H1 (cell line): ENCODE measurements at regions not wholly inside any gene's neighbourhood (a gene's known extent, or its start where the extent isn't known, plus 50 kb on each side); places are given as distances from the start of the nearest gene placed in this dataset.

Experiments
- CTCF ChIA-PET: fragments of 300-600 bp; sonication (Branson Sonifier 250); formaldehyde crosslinking; loops from one replicate; lab custom pipeline; 2021; ENCODE audit not compliant: partially characterized antibody; lab: Charles Lee
- POLR2A ChIA-PET: fragments of 300-600 bp; sonication (Branson Sonifier 250); formaldehyde crosslinking; loops from one replicate; lab custom pipeline; 2021; ENCODE audit warnings: inconsistent platforms; ENCODE audit not compliant: partially characterized antibody; lab: Charles Lee
- DNase-seq, 2 experiments: peaks; one replicate each; pipeline versions ENCODE4 v3.0.0 to v3.0.0-alpha.2; 2010 to 2022; ENCODE audit warnings: low spot score in 2 of 2, low read depth in 1 of 2, mixed read lengths in 1 of 2
- FAIRE-seq: peaks from 2 replicates; lab custom pipeline; 2011; peaks lifted over from hg19 to GRCh38; lab: Jason Lieb, UNC
- H2AFZ ChIP-seq: 2 replicates; pipeline ENCODE4 v1.8.1; 2012; ENCODE audit warnings: low read length, inconsistent platforms
- H2AK5ac ChIP-seq: 2 replicates; pipeline ENCODE4 v1.6.1; 2013; ENCODE audit warnings: low read depth, low read length
- H2BK120ac ChIP-seq: replicated peaks from 2 replicates; pipeline ENCODE3; 2013; ENCODE audit warnings: low read depth, low read length, inconsistent platforms
- H2BK12ac ChIP-seq: 2 replicates; pipeline ENCODE4 v1.6.1; 2013; ENCODE audit warnings: low read depth, low read length
- H2BK15ac ChIP-seq: 2 replicates; pipeline ENCODE4 v1.6.1; 2013; ENCODE audit warnings: low read length
- H2BK20ac ChIP-seq: 2 replicates; pipeline ENCODE4 v1.6.1; 2013; ENCODE audit warnings: low read length
- H2BK5ac ChIP-seq: 2 replicates; pipeline ENCODE4 v1.6.1; 2013; ENCODE audit warnings: low read depth, low read length
- H3K14ac ChIP-seq: 2 replicates; pipeline ENCODE4 v1.6.1; 2013; ENCODE audit warnings: inconsistent platforms; ENCODE audit not compliant: insufficient read length
- H3K18ac ChIP-seq: 2 replicates; pipeline ENCODE4 v1.6.1; 2013; ENCODE audit warnings: low read length; ENCODE audit errors: extremely low read depth
- H3K23ac ChIP-seq: 2 replicates; pipeline ENCODE4 v1.6.1; 2013; ENCODE audit warnings: inconsistent platforms; ENCODE audit not compliant: insufficient read length
- H3K23me2 ChIP-seq: 2 replicates; pipeline ENCODE4 v1.6.1; 2013; ENCODE audit warnings: low read depth, low read length
- H3K27ac ChIP-seq: 2 replicates; pipeline ENCODE4 v1.6.1; 2011; ENCODE audit warnings: low read depth, low read length, inconsistent platforms
- H3K27me3 ChIP-seq, 4 experiments: replicated peaks in 1 of 4; 1 replicate in 1 of 4; 2 replicates in 3 of 4; pipeline versions ENCODE4 v1.6.1 to v1.8.1; 2011 to 2013; ENCODE audit warnings: low read length in 3 of 4, mild to moderate bottlenecking in 3 of 4, inconsistent platforms in 2 of 4, mixed read lengths in 2 of 4, moderate library complexity in 1 of 4; ENCODE audit not compliant: control insufficient read depth in 3 of 4, insufficient read depth in 3 of 4; ENCODE audit errors: extremely low read depth in 1 of 4
- H3K36me3 ChIP-seq, 4 experiments: 2 replicates each; pipeline versions ENCODE4 v1.6.1 to v1.8.1; 2011 to 2013; ENCODE audit warnings: mild to moderate bottlenecking in 4 of 4, low read length in 3 of 4, moderate library complexity in 2 of 4, control low read depth in 1 of 4, inconsistent platforms in 1 of 4; ENCODE audit not compliant: insufficient read depth in 4 of 4, control insufficient read depth in 2 of 4
- H3K4ac ChIP-seq: replicated peaks from 2 replicates; pipeline ENCODE3; 2013; ENCODE audit warnings: low read length, low read depth, mixed read lengths, inconsistent platforms; ENCODE audit not compliant: insufficient read length
- H3K4me1 ChIP-seq, 4 experiments: replicated peaks in 1 of 4; 1 replicate in 1 of 4; 2 replicates in 3 of 4; pipeline versions ENCODE4 v1.6.1 to v1.8.1; 2011 to 2013; ENCODE audit warnings: low read length in 3 of 4, inconsistent platforms in 2 of 4, mixed read lengths in 1 of 4; ENCODE audit not compliant: insufficient read depth in 4 of 4, control insufficient read depth in 3 of 4
- H3K4me2 ChIP-seq, 2 experiments: 2 replicates each; pipeline versions ENCODE4 v1.6.1 to v1.8.1; 2011 to 2013; ENCODE audit warnings: low read depth in 2 of 2, low read length in 2 of 2, control low read depth in 1 of 2, inconsistent platforms in 1 of 2, mild to moderate bottlenecking in 1 of 2; ENCODE audit not compliant: insufficient read depth in 1 of 2
- H3K4me3 ChIP-seq, 4 experiments: fragments of 200-600, 300-600 bp in 1 of 4; sonication (generic), shearing (Covaris generic), sonication (Bioruptor Twin) in 1 of 4; 2 replicates each; pipeline versions ENCODE4 v1.5.1 to v1.8.1; 2011 to 2016; ENCODE audit warnings: low read length in 4 of 4, low read depth in 3 of 4, control low read depth in 2 of 4, inconsistent platforms in 2 of 4, mild to moderate bottlenecking in 2 of 4, mixed read lengths in 1 of 4, moderate library complexity in 1 of 4; ENCODE audit not compliant: insufficient read depth in 2 of 4; ENCODE audit errors: extremely low read depth in 1 of 4
- H3K56ac ChIP-seq: replicated peaks from 2 replicates; pipeline ENCODE3; 2013; ENCODE audit warnings: low read depth, mild to moderate bottlenecking, mixed read lengths, low read length, inconsistent platforms; ENCODE audit not compliant: insufficient read length
- H3K79me1 ChIP-seq: 2 replicates; pipeline ENCODE4 v1.6.1; 2013; ENCODE audit warnings: low read depth, low read length, control low read depth
- H3K79me2 ChIP-seq, 2 experiments: 2 replicates each; pipeline versions ENCODE4 v1.6.1 to v1.8.1; 2012 to 2013; ENCODE audit warnings: low read length in 2 of 2, mild to moderate bottlenecking in 2 of 2, inconsistent platforms in 1 of 2; ENCODE audit not compliant: insufficient read depth in 2 of 2, control insufficient read depth in 1 of 2
- H3K9ac ChIP-seq, 4 experiments: replicated peaks in 1 of 4; 1 replicate in 1 of 4; 2 replicates in 3 of 4; pipeline versions ENCODE4 v1.6.1 to v1.8.1; 2011 to 2013; ENCODE audit warnings: low read depth in 3 of 4, low read length in 3 of 4, control low read depth in 2 of 4, mild to moderate bottlenecking in 2 of 4, moderate library complexity in 2 of 4, inconsistent platforms in 1 of 4; ENCODE audit errors: extremely low read depth in 1 of 4
- H3K9me3 ChIP-seq, 2 experiments: 2 replicates each; pipeline versions ENCODE4 v1.6.1 to v1.8.1; 2012 to 2013; ENCODE audit warnings: mild to moderate bottlenecking in 2 of 2, moderate library complexity in 2 of 2, control low read depth in 1 of 2, inconsistent platforms in 1 of 2, low read depth in 1 of 2, low read length in 1 of 2, mixed read lengths in 1 of 2; ENCODE audit not compliant: insufficient read depth in 2 of 2
- H4K20me1 ChIP-seq, 2 experiments: replicated peaks in 1 of 2; 2 replicates each; pipeline versions ENCODE3 to v1.8.1; 2011 to 2013; ENCODE audit warnings: inconsistent platforms in 2 of 2, low read length in 2 of 2, mild to moderate bottlenecking in 1 of 2; ENCODE audit not compliant: insufficient read depth in 2 of 2, control insufficient read depth in 1 of 2
- H4K5ac ChIP-seq: 2 replicates; pipeline ENCODE4 v1.6.1; 2013; ENCODE audit warnings: low read length, low read depth, mixed read lengths, inconsistent platforms; ENCODE audit not compliant: insufficient read length
- H4K8ac ChIP-seq: 2 replicates; pipeline ENCODE4 v1.8.0; 2013; ENCODE audit warnings: mild to moderate bottlenecking, moderate library complexity, low read length, inconsistent platforms; ENCODE audit not compliant: insufficient read depth; ENCODE audit errors: extremely low read depth
- H4K91ac ChIP-seq: replicated peaks from 2 replicates; pipeline ENCODE3; 2013; ENCODE audit warnings: low read length, mixed read lengths, inconsistent platforms; ENCODE audit not compliant: insufficient read length
- BRCA1 ChIP-seq: IDR thresholded peaks from 2 replicates; pipeline ENCODE4 v1.6.1; 2012; ENCODE audit warnings: low read depth, low read length, improper control_type of control experiment
- CEBPB ChIP-seq: IDR thresholded peaks from 2 replicates; pipeline ENCODE4 v1.6.1; 2012; ENCODE audit warnings: low read depth, low read length
- EZH2 ChIP-seq: fragments of 200-600 bp; sonication (generic); IDR thresholded peaks from 2 replicates; pipeline ENCODE4 v1.7.1; 2012; ENCODE audit warnings: low read depth, mild to moderate bottlenecking, moderate library complexity, low read length, inconsistent platforms; ENCODE audit not compliant: severe bottlenecking
- FOSL1 ChIP-seq: IDR thresholded peaks from 2 replicates; pipeline ENCODE4 v1.6.1; 2011; ENCODE audit warnings: mild to moderate bottlenecking, low read depth, low read length, moderate library complexity; ENCODE audit not compliant: insufficient read depth
- HDAC2 ChIP-seq, 2 experiments: fragments of 300-600 bp in 1 of 2; sonication (generic) in 1 of 2; IDR thresholded peaks; 2 replicates each; pipeline ENCODE4 v1.6.1; 2011 to 2012; ENCODE audit warnings: low read depth in 2 of 2, low read length in 2 of 2, mild to moderate bottlenecking in 2 of 2, moderate library complexity in 2 of 2, borderline replicate concordance in 1 of 2, inconsistent platforms in 1 of 2
- RAD21 ChIP-seq, 2 experiments: IDR thresholded peaks in 1 of 2; conservative IDR thresholded peaks in 1 of 2; 2 replicates each; pipeline ENCODE4 v1.6.1; 2011; ENCODE audit warnings: low read depth in 2 of 2, low read length in 2 of 2, improper control_type of control experiment in 1 of 2, inconsistent platforms in 1 of 2, mild to moderate bottlenecking in 1 of 2, moderate library complexity in 1 of 2
- RBBP5 ChIP-seq: IDR thresholded peaks from 2 replicates; pipeline ENCODE4 v1.7.1; 2012; ENCODE audit warnings: low read depth, mild to moderate bottlenecking, inconsistent platforms, low read length, moderate library complexity, borderline replicate concordance
- SIN3A ChIP-seq, 2 experiments: IDR thresholded peaks in 1 of 2; conservative IDR thresholded peaks in 1 of 2; 2 replicates each; pipeline ENCODE4 v1.6.1; 2011 to 2012; ENCODE audit warnings: low read length in 2 of 2, improper control_type of control experiment in 1 of 2, low read depth in 1 of 2, mild to moderate bottlenecking in 1 of 2
- TAF1 ChIP-seq: IDR thresholded peaks from 2 replicates; pipeline ENCODE4 v1.6.1; 2011; ENCODE audit warnings: mild to moderate bottlenecking, low read depth, low read length
- TCF12 ChIP-seq: IDR thresholded peaks from 2 replicates; pipeline ENCODE4 v1.6.1; 2011; ENCODE audit warnings: low read depth, mild to moderate bottlenecking, low read length
- WGBS, 2 experiments: shearing (Covaris generic) in 1 of 2; methylation state at CpG; one replicate each; pipeline versions ENCODE4 v1.1.6 to v1.1.7; 2013 to 2015; ENCODE audit warnings: low lambda C conversion rate in 2 of 2, mixed read lengths in 2 of 2, inconsistent platforms in 1 of 2, low coverage in 1 of 2, missing lambda C conversion rate in 1 of 2; ENCODE audit not compliant: insufficient replicate concordance in 2 of 2, insufficient coverage in 1 of 2, insufficient read length in 1 of 2; ENCODE audit errors: extremely low coverage in 1 of 2, missing lambda C conversion rate in 1 of 2; 5-methylcytosine and 5-hydroxymethylcytosine counted together

GRCh38 chr13:66040506-66040905 is 1189.6 kb downstream of the PCDH9 start:
- ChIA-PET CTCF (no interaction called here), POLR2A (no interaction called here)
- Histone ChIP-seq H2AK5ac (no peak overlapping the region), H2BK120ac (no peak overlapping the region), H3K23me2 (no peaks in the 10 kb centered on the region), H3K9ac (no peak overlapping the region), H3K79me1 (no peaks in the 10 kb centered on the region), H3K79me2 (no peaks in the 10 kb centered on the region), H2BK12ac (no peak overlapping the region), H3K4me1 (no peaks in the 10 kb centered on the region), H3K4ac (no peak overlapping the region), H3K27ac (no peak overlapping the region), H4K8ac (no peak overlapping the region), H3K27me3 (no peaks in the 10 kb centered on the region), H4K91ac (no peak overlapping the region), H2BK5ac (no peak overlapping the region), H3K4me2 (no peak overlapping the region), H2AFZ (no peak overlapping the region), H3K18ac (no peak overlapping the region), H2BK20ac (no peak overlapping the region), H3K9me3 (no peaks in the 10 kb centered on the region), H3K14ac (no peak overlapping the region), H4K20me1 (no peaks in the 10 kb centered on the region), H3K56ac (no peak overlapping the region), H3K23ac (no peak overlapping the region), H2BK15ac (no peak overlapping the region), H3K4me3 (no peak overlapping the region), H4K5ac (no peak overlapping the region), H3K36me3 (no peaks in the 10 kb centered on the region)
- DNase-seq (no peak), FAIRE-seq (no peak)
- WGBS, 2 experiments = 88% methylated on average over 2 of the region's 2 CpGs; no CpG with 5 or more reads in 1 of the 2 experiments
- no peak for TF ChIP-seq CEBPB
- no peak for TF ChIP-seq FOSL1
- no peak for TF ChIP-seq BRCA1
- TF ChIP-seq RBBP5 = no peak
- TF ChIP-seq RAD21 (IDR thresholded peaks at IDR 0.05 in 1 of 2, conservative IDR thresholded peaks at IDR 0.05 in 1 of 2; ENCODE audit: low read depth in 2 of 2, low read length in 2 of 2) = no peak
- no peak for TF ChIP-seq HDAC2 (IDR thresholded peaks at IDR 0.05; ENCODE audit: borderline replicate concordance in 1 of 2, low read depth in 2 of 2, low read length in 2 of 2)
- no peak for TF ChIP-seq EZH2
- no peak for TF ChIP-seq SIN3A (conservative IDR thresholded peaks at IDR 0.05 in 1 of 2, IDR thresholded peaks at IDR 0.05 in 1 of 2; ENCODE audit: low read depth in 1 of 2, low read length in 2 of 2)
- no peak for TF ChIP-seq TAF1
- TF ChIP-seq TCF12 = no peak
